Mesothelial cell of epicardium (in vitro differentiated cells): ENCODE measurements at regions not wholly inside any gene's neighbourhood (a gene's known extent, or its start where the extent isn't known, plus 50 kb on each side); places are given as distances from the start of the nearest gene placed in this dataset.
"Not testable (repeated sequence)": the region's sequence is repeated elsewhere in the genome, so short reads cannot be mapped to it uniquely, and the experiment has no call there.

ENCODE experiments used
- DNase-seq, 2 experiments: peaks; one replicate each; pipeline ENCODE4 v3.0.0; 2021; ENCODE audit warnings: low spot score in 2 of 2; ENCODE audit not compliant: unreplicated experiment in 2 of 2
- H3K27ac Mint-ChIP-seq: 2 replicates; pipeline ENCODE4 v1.8.0; 2021; ENCODE audit warnings: mixed read lengths
- H3K27me3 Mint-ChIP-seq: 2 replicates; pipeline ENCODE4 v1.8.0; 2021; ENCODE audit warnings: low read depth, mixed read lengths
- H3K36me3 Mint-ChIP-seq: 2 replicates; pipeline ENCODE4 v1.8.0; 2021; ENCODE audit warnings: mixed read lengths
- H3K4me1 Mint-ChIP-seq: 2 replicates; pipeline ENCODE4 v1.8.0; 2021; ENCODE audit warnings: mixed read lengths
- H3K4me3 Mint-ChIP-seq: 2 replicates; pipeline ENCODE4 v1.8.0; 2021; ENCODE audit warnings: mild to moderate bottlenecking, moderate library complexity, mixed read lengths
- H3K9me3 Mint-ChIP-seq: 2 replicates; pipeline ENCODE4 v1.8.0; 2021; ENCODE audit warnings: mixed read lengths
- CTCF ChIP-seq: fragments of 200-600 bp; sonication (generic); IDR thresholded peaks from one replicate; pipeline ENCODE4 v1.5.0; 2021; ENCODE audit warnings: antibody characterized with exemption; ENCODE audit not compliant: unreplicated experiment

- no peak for DNase-seq
- H3K27me3 Mint-ChIP-seq, result no peaks in the 10 kb centered on the region
- H3K27ac Mint-ChIP-seq, result no peak overlapping the region
- peaks cover 4% of the 10 kb centered on the region for H3K36me3 Mint-ChIP-seq
- H3K4me1 Mint-ChIP-seq, result no peaks in the 10 kb centered on the region
- TF ChIP-seq CTCF, result no peak
- H3K9me3 Mint-ChIP-seq, result peaks cover 46% of the 10 kb centered on the region
- H3K4me3 Mint-ChIP-seq, result no peak overlapping the region
Measured at GRCh38 chr10:37474645-37475044, 349.2 kb downstream of the ANKRD30A start.

GRCh38 chr10:37473906-37474305, 348.5 kb downstream of the ANKRD30A start:
- DNase-seq, result no peak
- Mint-ChIP-seq H3K9me3 (peaks cover 42% of the 10 kb centered on the region), H3K36me3 (peaks cover 4% of the 10 kb centered on the region), H3K27ac (no peak overlapping the region), H3K4me3 (no peak overlapping the region), H3K27me3 (no peaks in the 10 kb centered on the region), H3K4me1 (no peaks in the 10 kb centered on the region)
- TF ChIP-seq CTCF, result no peak

- Mint-ChIP-seq H3K36me3 (peaks cover 4% of the 10 kb centered on the region), H3K9me3 (peaks cover 38% of the 10 kb centered on the region), H3K27me3 (no peaks in the 10 kb centered on the region), H3K27ac (no peak overlapping the region), H3K4me1 (no peaks in the 10 kb centered on the region), H3K4me3 (no peak overlapping the region)
- DNase-seq, result no peak
- TF ChIP-seq CTCF, result no peak
Measured at GRCh38 chr10:37467246-37467645, 341.8 kb downstream of the ANKRD30A start.

GRCh38 chr10:37456456-37456855, 331.1 kb downstream of the ANKRD30A start:
- no peak for TF ChIP-seq CTCF
- Mint-ChIP-seq H3K4me3 (no peak overlapping the region), H3K4me1 (no peaks in the 10 kb centered on the region), H3K9me3 (peaks cover 43% of the 10 kb centered on the region), H3K27me3 (no peaks in the 10 kb centered on the region), H3K36me3 (peaks cover 1% of the 10 kb centered on the region), H3K27ac (no peak overlapping the region)
- no peak for DNase-seq

- no peak for DNase-seq
- no peaks in the 10 kb centered on the region for H3K4me1 Mint-ChIP-seq
- no peaks in the 10 kb centered on the region for H3K27me3 Mint-ChIP-seq
- H3K27ac Mint-ChIP-seq, result no peak overlapping the region
- no peak overlapping the region for H3K4me3 Mint-ChIP-seq
- H3K36me3 Mint-ChIP-seq, result peaks cover under 1% of the 10 kb centered on the region
- no peak for TF ChIP-seq CTCF
- peaks cover 65% of the 10 kb centered on the region for H3K9me3 Mint-ChIP-seq
Measured at GRCh38 chr10:37448161-37448560, 322.8 kb downstream of the ANKRD30A start.

- no peak overlapping the region for H3K27ac Mint-ChIP-seq
- TF ChIP-seq CTCF, result no peak
- no peaks in the 10 kb centered on the region for H3K27me3 Mint-ChIP-seq
- no peaks in the 10 kb centered on the region for H3K4me1 Mint-ChIP-seq
- DNase-seq, result no peak
- H3K4me3 Mint-ChIP-seq, result no peak overlapping the region
- H3K9me3 Mint-ChIP-seq, result peaks cover 65% of the 10 kb centered on the region
- H3K36me3 Mint-ChIP-seq, result no peaks in the 10 kb centered on the region
Measured at GRCh38 chr10:37442882-37443281, 317.5 kb downstream of the ANKRD30A start.

- peaks cover 62% of the 10 kb centered on the region for H3K9me3 Mint-ChIP-seq
- H3K4me3 Mint-ChIP-seq, DNase-seq, H3K4me1 Mint-ChIP-seq, H3K27ac Mint-ChIP-seq, H3K27me3 Mint-ChIP-seq, H3K36me3 Mint-ChIP-seq: not testable (repeated sequence)
Measured at GRCh38 chr10:37441224-37441623, 315.8 kb downstream of the ANKRD30A start.
